ENCODE measurements at regions not wholly inside any gene's neighbourhood (a gene's known extent, or its start where the extent isn't known, plus 50 kb on each side); places are given as distances from the start of the nearest gene placed in this dataset.
A peak's percentile ranks its signal among the peaks of the same experiment; 100 is the strongest.

DNA sequence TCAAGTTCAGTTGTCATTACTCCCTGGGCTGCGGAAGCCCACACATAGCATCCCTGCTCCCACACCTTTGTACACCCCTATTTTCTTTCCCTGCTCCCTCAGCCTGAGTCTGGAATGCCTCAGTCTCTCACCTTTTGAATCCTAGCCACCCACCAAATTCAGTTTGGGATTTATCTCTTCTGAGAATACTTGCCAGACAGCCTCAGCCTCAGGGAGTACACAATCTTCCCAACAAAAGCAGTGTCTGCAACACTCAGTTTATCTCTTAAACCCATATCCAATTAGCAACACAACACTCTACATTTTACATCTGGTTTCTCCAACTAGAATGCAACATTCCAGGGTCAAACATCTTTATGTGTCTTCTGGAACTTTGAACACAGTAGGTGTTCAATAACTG is 190.2 kb downstream of the GPAM start:
- DNase-seq (ENCODE audit: low spot score): no peak

DNA sequence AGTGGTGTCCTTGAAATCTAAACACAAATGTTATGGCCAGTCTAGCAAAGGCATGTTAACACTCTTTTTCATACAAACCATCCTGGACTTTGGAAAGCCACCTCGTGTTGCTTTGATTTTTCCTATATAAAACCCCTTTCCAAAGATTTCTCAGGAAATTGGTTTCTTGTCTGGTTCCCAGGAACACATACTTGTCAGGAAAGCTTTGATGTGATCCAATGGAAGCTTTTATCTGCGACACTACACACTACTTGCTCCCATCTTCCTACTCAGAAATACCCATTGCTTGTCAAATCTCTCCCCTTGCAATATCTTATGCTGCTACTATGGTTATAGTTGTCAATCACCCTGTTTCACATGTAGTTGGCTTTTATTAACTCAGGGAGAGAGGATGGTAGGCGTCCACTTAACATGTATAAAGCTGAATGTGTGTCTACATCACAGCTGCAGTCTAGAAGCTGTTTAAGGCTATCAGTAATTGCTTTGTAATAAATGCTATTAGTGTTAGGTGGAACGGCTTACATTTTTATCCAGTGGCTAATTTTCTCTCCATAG is 189.6 kb downstream of the GPAM start:
- no peak for DNase-seq (ENCODE audit: low spot score)

DNA sequence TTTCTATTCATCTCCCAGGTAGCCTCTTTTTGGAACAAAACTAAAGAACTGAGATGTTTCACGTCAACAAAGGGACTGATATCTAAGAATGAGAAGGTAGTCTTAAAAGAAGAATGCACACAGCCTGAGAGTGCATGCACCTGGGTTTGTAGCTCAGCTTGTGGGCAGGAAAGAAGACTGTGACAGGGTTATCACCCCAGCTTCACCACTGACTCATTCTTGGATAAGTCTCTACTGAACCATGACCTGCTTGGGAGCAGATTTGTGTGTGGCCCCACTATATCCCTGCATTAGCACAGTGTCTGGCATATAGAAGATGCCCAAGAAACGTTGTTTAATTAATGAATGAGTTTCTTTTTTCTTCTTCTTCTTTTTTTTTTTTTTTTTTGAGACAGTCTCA is 187.5 kb downstream of the GPAM start:
- DNase-seq (ENCODE audit: low spot score): no peak

DNA sequence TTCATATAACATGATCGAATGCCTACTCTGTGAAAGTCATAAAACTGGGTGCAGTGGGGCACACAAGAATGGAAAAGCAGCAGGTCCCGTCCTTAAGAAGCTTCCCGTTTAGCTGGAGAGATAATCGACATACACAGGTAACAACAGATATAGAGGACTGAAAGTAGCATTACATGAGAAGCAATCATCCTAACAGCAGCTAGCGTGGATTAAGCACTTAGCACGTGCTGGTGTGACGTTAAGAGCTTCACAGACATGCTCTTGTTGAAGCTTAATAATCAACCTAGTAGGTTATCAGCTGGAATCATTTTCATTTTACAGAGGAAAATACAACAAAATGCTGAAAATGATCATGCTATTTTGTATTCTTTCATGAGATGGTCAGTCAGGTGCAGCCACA is 184.8 kb downstream of the GPAM start:
- DNase-seq (ENCODE audit: low spot score): no peak

DNA sequence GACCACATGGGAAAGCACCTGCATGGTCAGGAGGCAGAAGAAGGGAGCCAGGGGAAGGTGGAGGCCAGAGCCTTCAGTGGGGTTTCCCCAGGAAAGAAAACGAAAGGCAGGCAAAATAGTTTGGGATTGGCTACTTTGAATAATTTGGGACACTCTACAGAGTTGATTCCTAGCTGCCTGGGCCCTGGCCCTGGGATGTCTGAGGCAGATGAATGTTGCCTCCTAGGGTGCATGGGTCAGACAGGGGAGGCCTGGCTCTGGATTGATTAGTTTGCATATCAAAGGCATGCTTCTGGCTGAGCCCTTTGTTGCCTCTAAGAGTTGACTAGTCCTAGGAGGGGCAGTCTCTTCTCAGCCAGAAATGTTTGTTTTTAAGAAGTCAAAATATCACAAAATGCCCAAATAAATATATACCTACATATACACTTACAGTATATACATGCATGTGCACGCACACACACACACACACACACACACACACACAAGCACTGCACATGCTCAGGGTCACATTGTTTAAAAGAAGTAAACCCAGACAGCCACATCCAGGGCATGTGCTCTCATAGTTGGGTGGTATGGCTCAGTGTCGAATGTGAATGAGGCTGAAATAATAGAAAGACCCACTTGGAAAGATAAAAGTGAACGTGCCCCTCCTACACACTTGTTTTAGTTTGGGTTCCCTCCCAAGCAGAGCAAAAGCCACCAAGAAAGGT is 184.2 kb downstream of the GPAM start:
- peak; percentile 55 for DNase-seq (ENCODE audit: low spot score)

DNA sequence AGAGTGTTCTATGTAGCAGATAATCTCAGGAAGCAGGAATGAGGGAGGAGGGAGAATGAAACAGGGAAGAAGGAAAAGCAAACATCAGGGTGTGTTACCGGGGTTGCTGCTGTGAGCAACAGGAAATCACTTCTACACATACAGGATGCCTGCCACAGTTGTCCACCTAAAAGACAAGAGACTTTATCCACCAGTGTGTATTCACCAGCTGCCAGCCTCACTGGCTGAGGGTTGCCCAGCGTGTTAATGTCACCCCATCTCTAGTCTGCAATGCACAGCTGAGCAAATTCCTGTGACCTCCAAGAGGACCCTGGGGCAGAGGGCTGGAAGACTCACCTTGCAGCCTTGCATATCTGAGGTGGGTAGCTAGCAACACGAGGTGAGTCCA is 183.7 kb downstream of the GPAM start:
- DNase-seq (ENCODE audit: low spot score): no peak

DNA sequence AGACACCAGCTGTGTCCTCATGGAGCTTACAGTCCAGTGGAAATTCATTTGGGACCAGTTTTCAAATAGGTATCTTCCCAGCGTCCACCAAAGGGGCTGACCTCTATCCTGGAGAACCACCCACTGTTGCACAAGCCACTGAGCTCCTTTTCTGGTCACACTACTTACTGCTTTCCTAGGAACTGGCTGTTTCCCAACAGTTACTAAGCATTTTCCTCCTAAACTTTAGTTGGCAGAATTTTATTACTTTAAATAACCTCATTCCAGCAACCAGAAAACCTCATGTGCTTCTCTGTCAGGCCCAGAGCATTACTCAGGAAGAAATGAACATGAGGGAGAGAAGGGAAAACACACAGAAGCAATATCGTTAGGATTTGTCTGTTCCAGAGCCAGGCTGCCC is 183.1 kb downstream of the GPAM start:
- DNase-seq (ENCODE audit: low spot score): no peak

DNA sequence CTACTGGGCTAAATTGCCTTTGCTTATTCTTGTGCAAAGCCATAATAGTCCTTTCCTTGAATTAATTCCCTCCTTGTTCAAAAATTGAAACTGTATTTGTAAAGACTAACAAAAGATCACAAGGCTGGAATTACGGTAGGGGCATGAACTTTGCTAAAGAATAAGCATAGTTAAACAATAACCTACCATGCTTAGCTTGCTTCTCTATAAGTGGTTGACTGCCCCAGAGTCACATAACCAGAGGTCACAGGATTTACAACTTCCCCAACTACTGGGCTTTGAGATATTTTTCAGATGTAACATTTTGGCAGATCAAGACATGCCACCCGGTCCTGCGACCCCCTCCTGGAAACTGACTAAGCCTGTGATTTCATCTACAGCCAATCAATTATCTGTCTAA is 181.4 kb downstream of the GPAM start:
- no peak for DNase-seq (ENCODE audit: low spot score)

DNA sequence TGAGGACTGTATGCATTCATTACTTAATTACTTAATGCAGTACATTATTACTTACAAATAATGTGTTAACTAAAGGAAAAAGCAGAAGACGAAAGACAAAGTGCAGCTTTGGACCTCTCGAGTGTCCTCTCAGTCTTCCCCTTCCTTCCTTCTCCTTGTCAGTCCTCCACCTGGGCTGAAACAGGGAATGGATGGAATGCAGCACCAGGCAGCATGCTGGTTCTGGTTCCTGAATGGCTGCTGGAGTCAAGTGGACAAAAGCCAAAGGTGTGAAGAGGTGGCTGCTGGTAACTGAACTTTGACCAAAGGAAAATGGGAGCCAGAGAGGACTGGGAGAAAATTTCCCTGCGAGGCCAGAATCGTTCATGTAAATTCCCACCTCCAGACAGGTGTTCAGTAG is 179.5 kb downstream of the GPAM start:
- no peak for DNase-seq (ENCODE audit: low spot score)

DNA sequence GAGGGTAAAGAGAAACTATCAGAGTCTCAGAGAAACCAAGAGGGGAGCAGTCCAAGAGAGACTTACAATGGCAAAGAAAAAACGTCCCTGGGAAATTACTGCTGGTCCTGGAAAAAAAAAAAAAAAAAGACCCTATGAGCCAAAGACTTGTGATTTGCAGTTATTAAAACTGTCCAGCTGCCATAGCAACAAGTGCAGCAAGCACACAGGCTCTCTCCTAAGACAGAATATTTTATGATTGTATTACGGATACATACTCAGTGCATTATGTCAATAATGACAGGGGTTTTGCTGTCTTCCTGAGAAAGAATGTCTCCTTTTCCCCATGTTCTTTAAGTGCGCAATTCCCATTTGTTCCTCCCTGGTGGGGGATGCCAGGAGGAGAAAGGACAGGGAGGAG is 178.5 kb downstream of the GPAM start:
- no peak for DNase-seq (ENCODE audit: low spot score)

DNA sequence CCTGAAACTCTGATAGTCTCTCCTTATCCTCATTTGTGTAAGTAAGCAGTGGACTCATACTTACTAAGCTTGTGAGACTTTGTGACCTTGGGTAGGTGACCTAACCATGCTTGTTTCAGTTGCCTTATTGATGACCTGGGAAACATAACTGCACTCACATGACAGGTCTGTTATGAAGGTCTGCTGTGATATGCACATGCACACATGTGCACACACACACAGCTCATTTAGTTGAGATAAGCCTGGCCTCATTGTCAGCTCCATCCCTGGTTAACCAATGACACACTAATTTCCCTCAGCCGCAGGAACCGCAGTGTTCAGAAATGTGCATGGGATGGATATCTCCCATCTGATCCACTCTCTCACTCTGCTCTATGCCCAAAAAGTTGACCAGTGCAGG is 177.2 kb downstream of the GPAM start:
- DNase-seq (ENCODE audit: low spot score): no peak

DNA sequence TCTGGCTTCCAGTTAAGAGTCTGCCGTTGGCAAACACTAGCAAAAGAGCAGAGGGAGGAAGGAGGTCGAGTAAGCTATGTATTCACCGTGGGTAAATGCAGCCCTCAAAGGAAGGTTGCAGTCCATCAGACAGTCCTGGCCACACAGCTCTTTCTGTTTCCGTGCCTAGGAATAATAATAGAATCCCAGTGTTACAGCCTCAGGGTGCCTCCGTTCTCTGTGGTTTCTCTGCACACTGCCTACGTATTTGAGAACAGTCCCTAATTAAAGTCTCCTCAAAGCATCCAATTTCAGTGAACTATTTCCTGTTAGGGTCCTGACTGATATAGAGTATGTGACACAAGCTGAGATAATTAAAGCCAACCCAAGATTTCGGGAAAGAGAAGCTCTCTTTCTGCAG is 176.7 kb downstream of the GPAM start:
- no peak for DNase-seq (ENCODE audit: low spot score)

DNA sequence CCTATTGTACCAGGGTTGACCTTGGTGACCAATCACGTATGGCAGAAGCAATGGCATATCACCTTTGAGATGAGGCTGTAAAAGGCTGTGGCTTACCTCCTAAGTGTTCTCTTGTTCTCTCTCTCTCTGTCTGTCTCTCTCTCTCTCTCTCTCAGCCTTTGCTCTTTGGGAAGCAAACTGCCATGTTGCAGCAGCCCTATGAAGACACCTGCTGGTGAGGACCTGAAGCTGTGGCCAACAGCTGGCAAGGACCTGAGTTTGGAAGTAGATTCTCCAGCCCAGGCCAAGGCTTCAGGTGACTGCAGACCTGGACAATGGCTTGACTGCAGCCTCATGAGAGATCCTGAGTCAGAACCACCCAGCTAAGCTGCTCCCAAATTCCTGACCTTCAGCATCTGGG is 161.4 kb downstream of the GPAM start:
- no peak for DNase-seq (ENCODE audit: low spot score)

DNA sequence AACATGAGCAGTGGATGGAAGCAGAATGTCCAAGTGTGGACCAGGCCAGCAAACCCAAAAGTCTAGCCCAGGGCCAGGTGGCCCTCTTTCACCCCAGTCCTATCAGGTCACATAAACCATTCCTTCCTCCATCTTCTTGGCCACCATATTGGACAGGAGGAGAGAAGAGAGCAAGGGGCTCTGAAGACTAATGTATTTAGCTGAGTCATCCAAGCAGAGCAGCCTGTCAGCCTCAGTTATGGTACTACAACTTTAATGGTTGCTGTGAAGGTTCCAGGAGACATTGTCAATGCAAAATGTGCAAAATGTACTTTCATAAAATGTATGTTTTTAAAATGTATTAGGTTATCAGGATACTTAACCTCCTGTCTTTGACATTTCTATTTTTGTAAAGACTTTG is 159.5 kb downstream of the GPAM start:
- no peak for DNase-seq (ENCODE audit: low spot score)

DNA sequence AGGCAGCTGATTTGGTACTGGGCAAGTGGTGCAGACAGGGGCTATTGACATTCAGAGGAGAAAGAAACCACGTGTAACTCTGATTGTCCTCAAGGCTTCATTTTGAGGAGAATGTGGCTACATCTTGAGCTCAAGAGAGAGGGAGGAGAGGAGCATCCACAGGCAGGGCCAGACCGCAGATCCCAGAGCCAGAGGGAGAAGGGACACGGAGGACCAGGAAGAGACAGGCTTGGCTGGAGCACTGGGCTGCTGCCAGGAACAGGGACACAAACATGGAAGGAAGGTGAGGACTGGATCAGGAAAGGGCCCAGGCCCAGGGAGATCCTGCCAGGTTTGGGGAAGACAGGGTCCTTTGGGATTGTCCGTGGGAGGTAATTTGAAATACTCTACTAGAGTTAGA is 158.3 kb downstream of the GPAM start:
- no peak for DNase-seq (ENCODE audit: low spot score)

DNA sequence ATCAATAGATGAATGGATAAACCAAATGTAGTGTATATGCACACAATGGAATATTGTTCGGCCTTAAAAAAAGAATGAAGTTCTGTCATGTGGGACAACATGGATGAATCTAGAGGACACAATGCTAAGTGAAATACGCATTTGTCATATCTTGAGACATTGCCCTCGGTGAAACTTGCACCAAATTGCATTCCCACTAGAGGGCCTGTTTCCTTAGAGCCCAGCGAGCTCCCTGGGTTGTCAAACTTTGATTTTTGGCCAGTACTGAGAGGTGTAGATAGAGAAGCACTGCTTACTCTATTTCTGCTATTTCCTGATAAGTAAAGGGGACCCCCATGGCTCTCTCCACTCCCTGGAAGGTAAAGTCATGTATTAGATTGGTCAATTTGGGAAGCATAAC is 157.1 kb downstream of the GPAM start:
- DNase-seq (ENCODE audit: low spot score): no peak

DNA sequence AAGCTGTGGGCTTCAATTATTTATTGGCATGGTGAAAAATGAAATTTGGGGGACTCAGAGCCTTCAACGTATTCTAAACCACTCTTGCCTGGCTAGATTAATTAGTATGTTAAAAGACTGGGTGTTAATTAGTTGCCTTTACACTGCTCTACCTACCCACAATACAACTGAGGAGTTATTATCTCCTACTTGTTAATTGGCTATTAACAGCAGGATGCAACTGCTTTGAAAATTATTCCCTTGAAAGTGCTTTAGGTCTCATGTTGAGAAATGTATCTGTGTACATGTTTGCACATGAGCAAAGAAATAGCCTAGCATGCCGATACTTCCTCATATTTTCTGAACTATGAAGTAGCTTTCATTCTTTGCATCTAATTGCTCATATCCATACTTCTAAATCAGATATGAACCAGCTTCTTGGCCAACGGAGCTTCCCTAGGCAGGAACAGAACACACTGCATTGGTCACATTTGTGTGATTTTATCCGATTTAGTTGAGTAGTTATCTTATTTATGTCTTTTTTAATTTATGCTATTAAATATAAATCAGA is 155.8 kb downstream of the GPAM start:
- no peak for DNase-seq (ENCODE audit: low spot score)

DNA sequence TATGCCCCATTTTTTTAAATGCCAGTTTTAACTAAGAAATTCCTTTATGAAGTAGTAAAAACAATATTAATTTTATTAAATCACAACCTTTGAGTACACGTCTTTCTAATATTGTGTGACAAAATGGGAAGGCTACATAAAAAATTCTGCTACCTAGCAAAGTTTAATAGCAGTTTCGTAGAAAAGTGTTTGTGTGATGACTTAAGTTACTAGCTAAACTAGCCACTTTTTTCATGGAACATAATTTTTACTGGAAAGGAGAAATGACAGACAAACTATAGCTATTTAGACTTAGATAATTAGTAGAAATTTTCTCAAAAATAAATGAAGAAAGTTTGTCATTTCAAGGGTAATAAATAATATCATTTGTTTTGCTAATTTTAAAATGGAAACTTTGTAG is 153.1 kb downstream of the GPAM start:
- no peak for DNase-seq (ENCODE audit: low spot score)

DNA sequence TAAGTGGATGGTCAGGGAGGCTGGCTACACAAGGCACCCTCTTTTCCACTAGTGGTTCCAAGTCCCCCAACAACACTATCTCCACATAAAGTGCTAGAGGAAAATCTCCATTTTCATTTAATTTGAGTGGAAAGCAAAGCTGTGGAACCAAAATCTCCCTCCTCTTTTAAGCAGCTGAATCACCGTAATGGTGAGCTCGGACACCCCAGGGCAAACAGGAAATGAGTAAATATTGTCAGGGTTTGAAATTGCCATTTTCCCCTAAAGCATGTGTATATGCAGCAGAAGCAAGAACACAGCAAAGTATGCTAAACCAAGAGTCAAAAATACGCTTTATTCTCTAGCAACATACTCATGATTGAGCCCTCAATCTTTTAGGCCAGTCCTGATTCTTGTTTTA is 143.7 kb downstream of the GPAM start:
- no peak for DNase-seq (ENCODE audit: low spot score)

DNA sequence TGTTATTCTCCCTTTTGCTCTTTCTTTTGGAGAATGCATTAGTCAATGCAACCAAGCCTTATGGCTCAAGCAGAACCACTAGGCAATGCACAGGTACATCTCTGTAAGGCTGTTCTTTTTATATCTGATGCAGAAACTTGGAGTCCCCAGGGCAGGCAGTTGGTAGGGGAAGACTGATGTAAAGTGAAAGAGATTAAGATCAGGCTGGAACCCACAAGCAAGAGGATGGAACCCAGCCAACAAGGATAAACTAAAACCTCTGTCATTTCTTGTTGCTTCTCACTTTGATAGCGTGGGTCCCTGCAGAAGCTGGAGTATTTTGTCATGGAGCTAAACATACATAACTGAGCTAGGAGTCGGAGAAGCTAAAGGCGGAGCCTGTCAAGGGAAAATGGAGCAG is 142.9 kb downstream of the GPAM start:
- no peak for DNase-seq (ENCODE audit: low spot score)

DNA sequence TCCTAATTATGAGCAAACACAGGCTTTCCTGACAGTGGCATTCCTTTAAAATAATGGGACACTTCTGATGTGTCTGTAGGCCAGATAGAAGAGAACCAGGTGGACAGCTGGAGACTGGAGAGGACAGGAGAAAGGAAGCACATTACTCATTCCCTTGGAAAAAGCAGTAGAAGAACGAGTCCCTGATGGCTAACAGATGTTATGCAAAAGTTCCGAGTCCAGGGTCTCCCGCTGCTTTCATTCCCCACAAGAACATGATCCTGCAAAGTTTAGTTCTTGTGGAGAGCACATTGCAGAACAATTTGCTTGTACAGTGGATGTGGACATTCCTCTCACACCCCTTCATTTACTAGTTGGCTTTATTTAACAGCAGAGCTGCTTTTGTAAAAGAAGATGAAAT is 137.6 kb downstream of the GPAM start:
- no peak for DNase-seq (ENCODE audit: low spot score)

DNA sequence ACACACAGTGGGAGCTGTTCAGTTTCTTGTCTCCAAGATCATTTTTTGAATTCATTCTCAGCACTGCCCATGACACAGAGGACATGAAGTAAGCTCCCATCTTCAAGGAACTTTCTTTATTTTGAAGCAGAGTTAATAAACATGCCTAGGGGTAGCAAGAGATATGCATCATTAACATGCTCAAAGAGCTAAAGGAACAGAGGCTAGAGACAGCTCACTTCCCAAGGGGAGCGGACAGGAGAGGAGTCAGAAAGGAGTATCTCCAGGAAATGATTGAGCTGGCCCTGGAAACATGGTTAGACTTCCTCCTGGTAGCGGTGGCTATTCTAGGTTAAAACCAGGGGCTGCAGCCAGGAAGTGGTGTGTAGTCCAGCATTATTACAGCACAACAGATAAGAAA is 135.9 kb downstream of the GPAM start:
- DNase-seq (ENCODE audit: low spot score): no peak

DNA sequence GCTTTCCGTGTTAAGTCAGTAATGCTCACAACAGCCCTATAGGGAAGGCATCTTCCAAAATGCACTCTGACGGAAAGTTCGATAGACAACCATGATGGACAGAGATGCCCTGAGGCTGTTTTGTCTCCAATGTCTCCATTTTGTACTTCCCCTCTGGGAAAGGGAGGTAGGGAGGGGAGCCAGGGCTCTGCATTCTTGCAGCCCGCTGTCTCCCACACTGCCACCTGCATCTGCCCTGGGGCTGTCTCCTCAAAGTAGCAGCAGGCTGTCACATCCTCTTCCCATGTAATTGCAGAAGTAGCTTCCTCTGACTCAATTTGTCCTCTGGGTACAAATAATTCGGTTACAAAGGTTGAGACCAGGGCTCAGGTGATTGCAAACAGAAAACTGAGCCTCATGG is 131.4 kb downstream of the GPAM start:
- peak; percentile 48 for DNase-seq (ENCODE audit: low spot score)

DNA sequence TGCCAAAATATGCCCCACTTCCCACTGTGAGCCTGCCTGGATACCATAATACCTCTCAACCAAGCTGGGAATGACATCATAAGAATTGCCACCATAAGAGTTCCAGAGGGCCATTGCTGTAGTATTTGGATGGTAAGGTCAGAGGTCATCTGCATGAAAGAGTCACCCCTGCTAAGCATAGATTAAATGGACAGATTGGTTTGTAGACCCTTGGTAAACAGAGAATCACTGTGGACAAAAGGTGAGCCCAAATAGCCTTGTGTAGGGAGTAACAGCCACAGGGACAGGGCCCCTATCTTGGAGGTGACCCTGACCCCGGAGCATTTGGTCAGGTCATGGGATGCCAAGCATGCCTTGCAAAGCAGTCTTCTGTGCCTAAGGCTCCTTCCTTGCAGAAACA is 129.7 kb downstream of the GPAM start:
- DNase-seq (ENCODE audit: low spot score): no peak

Measured in ecto neural progenitor cell (in vitro differentiated cells).